PC-3 (cell line): ENCODE measurements at regions not wholly inside any gene's neighbourhood (a gene's known extent, or its start where the extent isn't known, plus 50 kb on each side); places are given as distances from the start of the nearest gene placed in this dataset.

Source experiments
- EZH2phosphoT487 ChIP-seq: fragments of 300-600 bp; sonication (generic); IDR thresholded peaks from 2 replicates; pipeline ENCODE4 v1.6.1; 2018; ENCODE audit warnings: mild to moderate bottlenecking, antibody characterized with exemption, low read length, borderline replicate concordance
- TF ChIP-seq, protein P1 (sequence below): fragments of 300-600 bp; sonication (generic); conservative IDR thresholded peaks from 2 replicates; pipeline ENCODE4 v1.5.1; 2017; ENCODE audit warnings: antibody characterized with exemption, low read depth, mild to moderate bottlenecking, low read length

DNA sequence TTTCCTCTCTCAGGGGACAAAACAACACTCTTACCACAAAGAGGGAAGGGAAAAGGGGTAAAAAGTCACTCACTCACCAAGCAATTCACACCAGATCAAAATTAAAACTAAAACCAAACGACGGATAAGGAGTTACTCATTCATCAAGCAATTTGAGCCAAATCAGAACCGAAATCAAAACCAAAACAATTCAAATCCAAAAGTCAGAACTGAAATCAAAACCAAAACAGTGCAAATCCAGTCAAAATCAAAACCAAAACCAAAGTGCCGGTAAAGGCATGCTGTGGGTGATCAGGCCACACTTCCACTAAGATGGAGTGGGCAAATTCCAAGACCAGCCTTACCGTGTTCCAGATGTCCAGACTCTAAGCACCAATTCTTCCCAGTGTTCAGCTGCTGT is 717.9 kb downstream of the AMY1C start:
- TF ChIP-seq, protein P1, sequence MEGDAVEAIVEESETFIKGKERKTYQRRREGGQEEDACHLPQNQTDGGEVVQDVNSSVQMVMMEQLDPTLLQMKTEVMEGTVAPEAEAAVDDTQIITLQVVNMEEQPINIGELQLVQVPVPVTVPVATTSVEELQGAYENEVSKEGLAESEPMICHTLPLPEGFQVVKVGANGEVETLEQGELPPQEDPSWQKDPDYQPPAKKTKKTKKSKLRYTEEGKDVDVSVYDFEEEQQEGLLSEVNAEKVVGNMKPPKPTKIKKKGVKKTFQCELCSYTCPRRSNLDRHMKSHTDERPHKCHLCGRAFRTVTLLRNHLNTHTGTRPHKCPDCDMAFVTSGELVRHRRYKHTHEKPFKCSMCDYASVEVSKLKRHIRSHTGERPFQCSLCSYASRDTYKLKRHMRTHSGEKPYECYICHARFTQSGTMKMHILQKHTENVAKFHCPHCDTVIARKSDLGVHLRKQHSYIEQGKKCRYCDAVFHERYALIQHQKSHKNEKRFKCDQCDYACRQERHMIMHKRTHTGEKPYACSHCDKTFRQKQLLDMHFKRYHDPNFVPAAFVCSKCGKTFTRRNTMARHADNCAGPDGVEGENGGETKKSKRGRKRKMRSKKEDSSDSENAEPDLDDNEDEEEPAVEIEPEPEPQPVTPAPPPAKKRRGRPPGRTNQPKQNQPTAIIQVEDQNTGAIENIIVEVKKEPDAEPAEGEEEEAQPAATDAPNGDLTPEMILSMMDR: no peak
- no peak for TF ChIP-seq EZH2phosphoT487
